ENCODE measurements at regions not wholly inside any gene's neighbourhood (a gene's known extent, or its start where the extent isn't known, plus 50 kb on each side); places are given as distances from the start of the nearest gene placed in this dataset.

DNA sequence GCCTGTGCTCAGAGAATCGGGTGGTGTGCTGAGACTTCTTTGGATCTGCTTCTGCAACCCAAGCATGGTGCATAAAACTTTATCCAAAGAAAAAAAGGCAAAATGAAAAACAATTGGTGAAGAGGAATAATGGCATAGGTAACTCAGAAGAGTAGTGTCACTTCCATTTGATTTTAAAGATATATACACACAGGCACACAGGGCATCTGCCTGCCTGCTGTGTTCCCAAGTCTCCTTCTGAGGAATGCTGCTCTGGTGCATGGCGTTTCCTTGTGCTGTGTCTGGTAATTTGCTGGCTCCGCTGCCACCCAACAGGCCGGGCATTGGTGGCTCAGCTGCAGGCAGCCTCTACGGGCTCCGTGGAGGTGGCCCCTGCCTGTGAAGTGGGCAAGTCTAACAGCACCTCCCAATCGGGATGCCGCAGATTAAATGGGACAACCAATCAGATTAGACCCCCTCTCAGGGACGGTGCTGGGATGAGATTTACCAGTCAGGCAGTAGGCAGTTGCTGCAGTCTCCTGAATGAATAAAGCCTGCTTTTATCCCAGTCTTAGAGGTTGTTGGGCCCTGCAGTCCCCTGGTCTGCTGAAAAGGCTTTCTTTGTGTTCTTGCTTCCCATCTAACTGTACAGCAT is 253.7 kb upstream of the RASGRP1 start:
- TF ChIP-seq, protein P1, sequence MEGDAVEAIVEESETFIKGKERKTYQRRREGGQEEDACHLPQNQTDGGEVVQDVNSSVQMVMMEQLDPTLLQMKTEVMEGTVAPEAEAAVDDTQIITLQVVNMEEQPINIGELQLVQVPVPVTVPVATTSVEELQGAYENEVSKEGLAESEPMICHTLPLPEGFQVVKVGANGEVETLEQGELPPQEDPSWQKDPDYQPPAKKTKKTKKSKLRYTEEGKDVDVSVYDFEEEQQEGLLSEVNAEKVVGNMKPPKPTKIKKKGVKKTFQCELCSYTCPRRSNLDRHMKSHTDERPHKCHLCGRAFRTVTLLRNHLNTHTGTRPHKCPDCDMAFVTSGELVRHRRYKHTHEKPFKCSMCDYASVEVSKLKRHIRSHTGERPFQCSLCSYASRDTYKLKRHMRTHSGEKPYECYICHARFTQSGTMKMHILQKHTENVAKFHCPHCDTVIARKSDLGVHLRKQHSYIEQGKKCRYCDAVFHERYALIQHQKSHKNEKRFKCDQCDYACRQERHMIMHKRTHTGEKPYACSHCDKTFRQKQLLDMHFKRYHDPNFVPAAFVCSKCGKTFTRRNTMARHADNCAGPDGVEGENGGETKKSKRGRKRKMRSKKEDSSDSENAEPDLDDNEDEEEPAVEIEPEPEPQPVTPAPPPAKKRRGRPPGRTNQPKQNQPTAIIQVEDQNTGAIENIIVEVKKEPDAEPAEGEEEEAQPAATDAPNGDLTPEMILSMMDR (IDR thresholded peaks at IDR 0.05; ENCODE audit: insufficient read depth, low read depth, low read length), result no peak
- TF ChIP-seq EZH2 (IDR thresholded peaks at IDR 0.05; ENCODE audit: insufficient read depth, low read length), result no peak
